ENCODE measurements at regions not wholly inside any gene's neighbourhood (a gene's known extent, or its start where the extent isn't known, plus 50 kb on each side); places are given as distances from the start of the nearest gene placed in this dataset.

DNA sequence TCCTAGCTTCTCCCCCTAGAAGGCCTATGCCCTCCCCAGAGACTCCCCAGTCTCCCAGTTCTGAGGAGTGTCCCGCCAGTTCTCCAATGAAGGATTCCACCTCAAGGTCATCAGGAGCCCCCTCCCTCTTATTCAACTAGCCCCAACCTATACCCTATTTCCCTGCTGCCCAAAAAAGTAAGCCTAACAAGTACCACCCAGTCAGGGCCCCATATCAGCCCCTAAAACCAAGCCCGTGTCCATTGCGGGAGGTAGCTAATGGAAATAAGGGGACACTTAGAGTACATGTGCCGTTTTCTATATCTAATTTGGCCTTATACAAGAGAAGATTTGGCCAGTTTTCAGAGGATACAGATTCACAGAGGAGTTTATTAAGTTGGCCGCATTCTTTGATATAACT is 416.2 kb downstream of the MATN1 start:
- DNase-seq = no peak
- H3K4me3 Mint-ChIP-seq = no peak overlapping the region
- peaks cover 1% of the 10 kb centered on the region; the same call in 1 of the 2 replicates for H3K27me3 Mint-ChIP-seq (ENCODE audit: insufficient read depth)
- no peaks in the 10 kb centered on the region for H3K4me1 Mint-ChIP-seq (ENCODE audit: low read depth)
- TF ChIP-seq, protein P1, sequence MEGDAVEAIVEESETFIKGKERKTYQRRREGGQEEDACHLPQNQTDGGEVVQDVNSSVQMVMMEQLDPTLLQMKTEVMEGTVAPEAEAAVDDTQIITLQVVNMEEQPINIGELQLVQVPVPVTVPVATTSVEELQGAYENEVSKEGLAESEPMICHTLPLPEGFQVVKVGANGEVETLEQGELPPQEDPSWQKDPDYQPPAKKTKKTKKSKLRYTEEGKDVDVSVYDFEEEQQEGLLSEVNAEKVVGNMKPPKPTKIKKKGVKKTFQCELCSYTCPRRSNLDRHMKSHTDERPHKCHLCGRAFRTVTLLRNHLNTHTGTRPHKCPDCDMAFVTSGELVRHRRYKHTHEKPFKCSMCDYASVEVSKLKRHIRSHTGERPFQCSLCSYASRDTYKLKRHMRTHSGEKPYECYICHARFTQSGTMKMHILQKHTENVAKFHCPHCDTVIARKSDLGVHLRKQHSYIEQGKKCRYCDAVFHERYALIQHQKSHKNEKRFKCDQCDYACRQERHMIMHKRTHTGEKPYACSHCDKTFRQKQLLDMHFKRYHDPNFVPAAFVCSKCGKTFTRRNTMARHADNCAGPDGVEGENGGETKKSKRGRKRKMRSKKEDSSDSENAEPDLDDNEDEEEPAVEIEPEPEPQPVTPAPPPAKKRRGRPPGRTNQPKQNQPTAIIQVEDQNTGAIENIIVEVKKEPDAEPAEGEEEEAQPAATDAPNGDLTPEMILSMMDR (IDR thresholded peaks at IDR 0.05) = no peak
- H3K36me3 Mint-ChIP-seq (ENCODE audit: low read depth) = no peaks in the 10 kb centered on the region
- H3K27ac Mint-ChIP-seq = no peak overlapping the region
- peaks cover 21% of the 10 kb centered on the region for H3K9me3 Mint-ChIP-seq

- TF ChIP-seq, protein P1 (IDR thresholded peaks at IDR 0.05) = no peak
- DNase-seq = no peak
- no peak overlapping the region for H3K4me3 Mint-ChIP-seq
- H3K36me3 Mint-ChIP-seq (ENCODE audit: low read depth) = no peaks in the 10 kb centered on the region
- H3K27me3 Mint-ChIP-seq (ENCODE audit: insufficient read depth) = peaks cover 1% of the 10 kb centered on the region; the same call in 1 of the 2 replicates
- H3K9me3 Mint-ChIP-seq = peaks cover 21% of the 10 kb centered on the region
- no peaks in the 10 kb centered on the region for H3K4me1 Mint-ChIP-seq (ENCODE audit: low read depth)
- no peak overlapping the region for H3K27ac Mint-ChIP-seq
Observed at GRCh38 chr1:30305519-30305918, 417.9 kb downstream of the MATN1 start.

DNA sequence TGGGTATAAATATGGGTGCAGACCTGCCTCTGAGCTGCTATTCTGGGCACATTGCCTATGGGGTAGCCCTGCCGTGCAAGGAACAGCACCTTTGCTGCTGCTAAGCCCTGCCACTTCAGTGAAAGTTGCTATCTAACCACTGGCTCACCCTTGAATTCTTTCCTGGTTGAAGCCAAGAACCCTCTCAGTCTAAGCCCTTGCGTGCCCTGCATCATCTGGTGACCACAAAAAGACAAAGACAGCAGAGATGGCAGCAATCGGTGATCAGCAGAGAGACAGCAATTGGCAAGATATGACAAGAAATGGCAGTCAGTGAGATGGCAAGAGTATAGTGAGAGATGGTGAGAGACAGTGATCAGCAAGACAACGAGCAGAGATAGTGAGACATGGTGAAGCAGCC is 418.3 kb downstream of the MATN1 start:
- H3K4me3 Mint-ChIP-seq = no peak overlapping the region
- no peaks in the 10 kb centered on the region for H3K4me1 Mint-ChIP-seq (ENCODE audit: low read depth)
- peaks cover 24% of the 10 kb centered on the region for H3K9me3 Mint-ChIP-seq
- peaks cover 1% of the 10 kb centered on the region; the same call in 1 of the 2 replicates for H3K27me3 Mint-ChIP-seq (ENCODE audit: insufficient read depth)
- no peak overlapping the region for H3K27ac Mint-ChIP-seq
- TF ChIP-seq, protein P1 (IDR thresholded peaks at IDR 0.05) = no peak
- no peaks in the 10 kb centered on the region for H3K36me3 Mint-ChIP-seq (ENCODE audit: low read depth)
- DNase-seq = no peak

- Mint-ChIP-seq H3K4me1 (ENCODE audit: low read depth) (no peaks in the 10 kb centered on the region), H3K27ac (no peak overlapping the region), H3K27me3 (ENCODE audit: insufficient read depth) (peaks cover 1% of the 10 kb centered on the region; the same call in 1 of the 2 replicates), H3K4me3 (no peak overlapping the region), H3K9me3 (peaks cover 24% of the 10 kb centered on the region), H3K36me3 (ENCODE audit: low read depth) (no peaks in the 10 kb centered on the region)
- TF ChIP-seq, protein P1 (IDR thresholded peaks at IDR 0.05) = no peak
- no peak for DNase-seq
Observed at GRCh38 chr1:30304080-30304479, 419.3 kb downstream of the MATN1 start.

- peaks cover 1% of the 10 kb centered on the region; the same call in 1 of the 2 replicates for H3K27me3 Mint-ChIP-seq (ENCODE audit: insufficient read depth)
- H3K4me3 Mint-ChIP-seq = no peak overlapping the region
- TF ChIP-seq, protein P1 (IDR thresholded peaks at IDR 0.05) = no peak
- no peak for DNase-seq
- no peak overlapping the region for H3K27ac Mint-ChIP-seq
- H3K9me3 Mint-ChIP-seq = peaks cover 24% of the 10 kb centered on the region
- no peaks in the 10 kb centered on the region for H3K4me1 Mint-ChIP-seq (ENCODE audit: low read depth)
- no peaks in the 10 kb centered on the region for H3K36me3 Mint-ChIP-seq (ENCODE audit: low read depth)
Observed at GRCh38 chr1:30303387-30303786, 420.0 kb downstream of the MATN1 start.

- H3K4me1 Mint-ChIP-seq (ENCODE audit: low read depth) = no peaks in the 10 kb centered on the region
- no peak overlapping the region for H3K27ac Mint-ChIP-seq
- no peak for DNase-seq
- TF ChIP-seq, protein P1 (IDR thresholded peaks at IDR 0.05) = no peak
- peaks cover 1% of the 10 kb centered on the region for H3K27me3 Mint-ChIP-seq (ENCODE audit: insufficient read depth)
- no peak overlapping the region for H3K4me3 Mint-ChIP-seq
- H3K36me3 Mint-ChIP-seq (ENCODE audit: low read depth) = no peaks in the 10 kb centered on the region
- peaks cover 25% of the 10 kb centered on the region for H3K9me3 Mint-ChIP-seq
Observed at GRCh38 chr1:30302858-30303257, 420.5 kb downstream of the MATN1 start.

All from HFFc6 (cell line).